Umbilical cord (tissue), 1 donor: ENCODE measurements at regions not wholly inside any gene's neighbourhood (a gene's known extent, or its start where the extent isn't known, plus 50 kb on each side); places are given as distances from the start of the nearest gene placed in this dataset.
A peak's percentile ranks its signal among the peaks of the same experiment; 100 is the strongest.

Experiments
- DNase-seq: peaks from one replicate; pipeline ENCODE4 v3.0.0-alpha.2; 2015; ENCODE audit warnings: low spot score

GRCh38 chr2:145256551-145256950 is 736.6 kb upstream of the ZEB2 start:
- DNase-seq = no peak

- no peak for DNase-seq
Observed at GRCh38 chr2:145254291-145254690, 734.4 kb upstream of the ZEB2 start.

GRCh38 chr2:145253492-145253891 is 733.6 kb upstream of the ZEB2 start:
- DNase-seq = no peak

GRCh38 chr2:145245268-145245870 is 725.5 kb upstream of the ZEB2 start:
- no peak for DNase-seq

- DNase-seq = no peak
Observed at GRCh38 chr2:145235312-145235711, 715.4 kb upstream of the ZEB2 start.

GRCh38 chr2:145230546-145230945 is 710.6 kb upstream of the ZEB2 start:
- DNase-seq = no peak

GRCh38 chr2:145228506-145228905 is 708.6 kb upstream of the ZEB2 start:
- peak; percentile 93 for DNase-seq

GRCh38 chr2:145226901-145227300 is 707.0 kb upstream of the ZEB2 start:
- DNase-seq = no peak

- no peak for DNase-seq
Observed at GRCh38 chr2:145221516-145221915, 701.6 kb upstream of the ZEB2 start.

GRCh38 chr2:145221032-145221431 is 701.1 kb upstream of the ZEB2 start:
- peak; percentile 21 for DNase-seq

- DNase-seq = no peak
Observed at GRCh38 chr2:145220496-145220895, 700.6 kb upstream of the ZEB2 start.

- no peak for DNase-seq
Observed at GRCh38 chr2:145207884-145208283, 688.0 kb upstream of the ZEB2 start.

GRCh38 chr2:145206496-145207281 is 686.8 kb upstream of the ZEB2 start:
- no peak for DNase-seq

GRCh38 chr2:145203891-145204290 is 684.0 kb upstream of the ZEB2 start:
- DNase-seq = no peak

GRCh38 chr2:145199827-145200706 is 680.1 kb upstream of the ZEB2 start:
- no peak for DNase-seq

- no peak for DNase-seq
Observed at GRCh38 chr2:145199042-145199441, 679.1 kb upstream of the ZEB2 start.

GRCh38 chr2:145198555-145198954 is 678.6 kb upstream of the ZEB2 start:
- DNase-seq = no peak

- DNase-seq = no peak
Observed at GRCh38 chr2:145197944-145198343, 678.0 kb upstream of the ZEB2 start.

- no peak for DNase-seq
Observed at GRCh38 chr2:145194673-145195072, 674.8 kb upstream of the ZEB2 start.

GRCh38 chr2:145190031-145190703 is 670.2 kb upstream of the ZEB2 start:
- peak; percentile 87 for DNase-seq

- DNase-seq = no peak
Observed at GRCh38 chr2:145186303-145186702, 666.4 kb upstream of the ZEB2 start.

- DNase-seq = no peak
Observed at GRCh38 chr2:145185696-145186095, 665.8 kb upstream of the ZEB2 start.
